SU-DHL-6 (cell line): ENCODE measurements at regions not wholly inside any gene's neighbourhood (a gene's known extent, or its start where the extent isn't known, plus 50 kb on each side); places are given as distances from the start of the nearest gene placed in this dataset.

Experiments
- H2AFZ ChIP-seq: fragments of 200-600 bp; sonication (generic); 2 replicates; pipeline ENCODE4 v1.6.1; 2014; ENCODE audit warnings: low read depth, mild to moderate bottlenecking, moderate library complexity, mixed read lengths, antibody characterized with exemption, low read length; ENCODE audit not compliant: severe bottlenecking
- H3F3A ChIP-seq: fragments of 200-600 bp; shearing (Covaris generic); 2 replicates; pipeline ENCODE4 v1.6.0; 2016; ENCODE audit warnings: antibody characterized with exemption, mild to moderate bottlenecking; ENCODE audit not compliant: insufficient read depth
- H3K27ac ChIP-seq: fragments of 200-600 bp; sonication (generic); 2 replicates; pipeline ENCODE4 v1.5.1; 2016; ENCODE audit warnings: low read depth, mild to moderate bottlenecking, low read length, moderate library complexity, mixed read lengths
- H3K27me3 ChIP-seq: fragments of 200-600 bp; sonication (generic), shearing (Covaris generic); 2 replicates; pipeline ENCODE4 v1.6.0; 2014; ENCODE audit warnings: mild to moderate bottlenecking, low read length
- H3K36me3 ChIP-seq: fragments of 200-600 bp; sonication (generic); 2 replicates; pipeline ENCODE4 v1.6.1; 2014; ENCODE audit warnings: mild to moderate bottlenecking, low read length, mixed read lengths
- H3K4me2 ChIP-seq: fragments of 300-600, 200-600 bp; shearing (Covaris generic), sonication (generic); 2 replicates; pipeline ENCODE4 v1.6.0; 2014; ENCODE audit warnings: low read length, low read depth, mild to moderate bottlenecking; ENCODE audit not compliant: poor library complexity, severe bottlenecking
- H3K4me3 ChIP-seq: fragments of 200-600 bp; sonication (generic); 2 replicates; pipeline ENCODE4 v1.5.1; 2014; ENCODE audit warnings: antibody characterized with exemption, low read length, mild to moderate bottlenecking, mixed read lengths; ENCODE audit not compliant: insufficient read depth, poor library complexity, severe bottlenecking
- H3K79me2 ChIP-seq: fragments of 200-600 bp; sonication (generic); 2 replicates; pipeline ENCODE4 v1.6.1; 2014; ENCODE audit warnings: mild to moderate bottlenecking, low read length, moderate library complexity; ENCODE audit not compliant: insufficient read depth
- H3K9ac ChIP-seq: fragments of 200-600 bp; sonication (generic); 2 replicates; pipeline ENCODE4 v1.7.0; 2014; ENCODE audit warnings: mild to moderate bottlenecking, low read length
- H3K9me2 ChIP-seq: fragments of 200-600 bp; sonication (generic); replicated peaks from 2 replicates; pipeline ENCODE4 v1.6.1; 2014; ENCODE audit warnings: low read length; ENCODE audit not compliant: insufficient read depth
- H3K9me3 ChIP-seq: fragments of 200-600 bp; sonication (generic); 2 replicates; pipeline ENCODE4 v1.6.1; 2014; ENCODE audit warnings: low read length, mixed read lengths; ENCODE audit not compliant: insufficient read depth
- H4K20me1 ChIP-seq: fragments of 200-600 bp; sonication (generic); 2 replicates; pipeline ENCODE4 v1.6.1; 2014; ENCODE audit warnings: low read depth, mild to moderate bottlenecking, antibody characterized with exemption, low read length, moderate library complexity, mixed read lengths
- CTCF ChIP-seq: fragments of 200-600 bp; sonication (generic); IDR thresholded peaks from one replicate; pipeline ENCODE4 v1.5.1; 2017; ENCODE audit warnings: antibody characterized with exemption, mild to moderate bottlenecking, low read length, moderate library complexity; ENCODE audit not compliant: insufficient read depth, poor library complexity, severe bottlenecking
- EZH2phosphoT487 ChIP-seq: fragments of 200-600 bp; sonication (generic), shearing (Covaris generic); conservative IDR thresholded peaks from 2 replicates; pipeline ENCODE4 v1.6.1; 2018; ENCODE audit warnings: mild to moderate bottlenecking, antibody characterized with exemption, low read length, moderate library complexity, mixed read lengths

- Histone ChIP-seq H3K27ac (no peak overlapping the region), H3F3A (no peaks in the 10 kb centered on the region), H3K9me3 (no peaks in the 10 kb centered on the region), H3K36me3 (no peaks in the 10 kb centered on the region), H3K9me2 (no peaks in the 10 kb centered on the region), H3K9ac (no peak overlapping the region), H4K20me1 (no peaks in the 10 kb centered on the region), H2AFZ (no peak overlapping the region), H3K4me3 (no peak overlapping the region), H3K79me2 (no peaks in the 10 kb centered on the region), H3K27me3 (no peaks in the 10 kb centered on the region), H3K4me2 (no peak overlapping the region)
- no peak for TF ChIP-seq EZH2phosphoT487
Observed at GRCh38 chr18:61702007-61702406, 190.8 kb downstream of the RNF152 start.

GRCh38 chr18:61699397-61700110 lies 193.3 kb downstream of the RNF152 start:
- Histone ChIP-seq H3F3A (no peaks in the 10 kb centered on the region), H3K9me3 (no peaks in the 10 kb centered on the region), H4K20me1 (no peaks in the 10 kb centered on the region), H3K4me3 (no peak overlapping the region), H3K27ac (no peak overlapping the region), H3K36me3 (no peaks in the 10 kb centered on the region), H3K9me2 (no peaks in the 10 kb centered on the region), H3K4me2 (no peak overlapping the region), H3K27me3 (no peaks in the 10 kb centered on the region), H2AFZ (no peak overlapping the region), H3K9ac (no peak overlapping the region), H3K79me2 (no peaks in the 10 kb centered on the region)
- TF ChIP-seq CTCF (no peak), EZH2phosphoT487 (no peak)

DNA sequence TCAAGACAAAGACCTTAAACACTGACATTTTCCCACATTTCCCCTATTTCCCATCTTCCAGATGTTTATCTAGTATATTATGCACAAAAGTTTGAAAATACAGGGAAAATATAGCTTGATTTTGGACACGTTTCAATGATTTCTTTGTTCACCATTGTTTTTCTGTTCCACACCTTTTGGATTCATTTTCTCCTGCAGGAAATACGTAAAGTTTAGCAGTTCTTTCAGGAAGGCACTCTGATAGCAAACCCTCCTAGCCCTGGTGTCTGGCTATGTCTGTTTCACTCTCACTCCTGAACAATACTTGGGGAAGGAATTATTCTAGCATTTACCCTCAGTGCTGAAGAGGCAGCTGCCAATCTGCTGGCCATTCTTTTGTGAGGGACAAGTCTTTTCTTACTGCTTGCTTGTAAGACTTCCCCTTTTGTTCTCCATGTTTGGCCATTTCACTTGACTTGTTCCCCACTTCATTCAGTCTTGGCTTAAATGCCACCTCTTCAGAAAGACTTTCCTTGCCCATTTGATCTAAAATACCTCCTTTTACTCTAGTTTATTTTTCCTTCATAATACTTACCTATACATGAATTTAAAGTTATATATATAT lies 195.4 kb downstream of the RNF152 start:
- Histone ChIP-seq H3K9me2 (no peaks in the 10 kb centered on the region), H3K9me3 (no peaks in the 10 kb centered on the region), H3K9ac (no peak overlapping the region), H3K4me3 (no peak overlapping the region), H3K4me2 (no peak overlapping the region), H2AFZ (no peak overlapping the region), H3K36me3 (no peaks in the 10 kb centered on the region), H3K27ac (no peak overlapping the region), H4K20me1 (no peaks in the 10 kb centered on the region), H3K79me2 (no peaks in the 10 kb centered on the region), H3F3A (no peaks in the 10 kb centered on the region), H3K27me3 (no peaks in the 10 kb centered on the region)
- TF ChIP-seq EZH2phosphoT487 (no peak), CTCF (no peak)

GRCh38 chr18:61694236-61694635 lies 198.6 kb downstream of the RNF152 start:
- no peak overlapping the region for H3K4me3 ChIP-seq
- no peak overlapping the region for H2AFZ ChIP-seq
- H3F3A ChIP-seq = no peaks in the 10 kb centered on the region
- no peak overlapping the region for H3K9ac ChIP-seq
- H3K36me3 ChIP-seq = no peaks in the 10 kb centered on the region
- H4K20me1 ChIP-seq = no peaks in the 10 kb centered on the region
- H3K9me3 ChIP-seq = no peaks in the 10 kb centered on the region
- no peak overlapping the region for H3K27ac ChIP-seq
- H3K27me3 ChIP-seq = no peaks in the 10 kb centered on the region
- no peaks in the 10 kb centered on the region for H3K79me2 ChIP-seq
- H3K4me2 ChIP-seq = no peak overlapping the region
- no peaks in the 10 kb centered on the region for H3K9me2 ChIP-seq
- TF ChIP-seq CTCF (no peak), EZH2phosphoT487 (no peak)
